ENCODE measurements at regions not wholly inside any gene's neighbourhood (a gene's known extent, or its start where the extent isn't known, plus 50 kb on each side); places are given as distances from the start of the nearest gene placed in this dataset.

DNA sequence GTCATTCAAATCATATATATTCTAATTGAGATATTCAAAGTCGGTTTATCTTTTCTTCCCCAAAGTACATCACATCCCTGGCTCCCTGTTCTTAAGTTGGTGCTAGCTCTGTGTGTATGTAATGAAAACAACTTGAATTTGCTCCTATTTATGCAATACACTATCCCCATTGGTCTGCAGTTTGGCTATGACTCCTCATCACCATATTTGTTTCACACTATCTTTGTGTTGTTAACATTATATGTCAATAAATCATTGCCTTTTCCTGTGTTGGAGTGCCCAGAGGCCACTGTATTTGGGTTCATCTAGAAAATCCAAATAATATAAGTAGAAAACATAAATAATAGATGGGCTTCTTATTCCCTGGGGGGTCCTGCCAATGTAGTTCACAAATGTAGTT lies 306.6 kb upstream of the TENM4 start:
- no peak overlapping the region for H3K27ac Mint-ChIP-seq
- no peak for DNase-seq (ENCODE audit: low spot score, unreplicated experiment)
- no peak overlapping the region for H3K4me3 Mint-ChIP-seq (ENCODE audit: low read depth)
- H3K9me3 Mint-ChIP-seq (ENCODE audit: low read depth), result peaks cover 4% of the 10 kb centered on the region
- TF ChIP-seq, protein P1, sequence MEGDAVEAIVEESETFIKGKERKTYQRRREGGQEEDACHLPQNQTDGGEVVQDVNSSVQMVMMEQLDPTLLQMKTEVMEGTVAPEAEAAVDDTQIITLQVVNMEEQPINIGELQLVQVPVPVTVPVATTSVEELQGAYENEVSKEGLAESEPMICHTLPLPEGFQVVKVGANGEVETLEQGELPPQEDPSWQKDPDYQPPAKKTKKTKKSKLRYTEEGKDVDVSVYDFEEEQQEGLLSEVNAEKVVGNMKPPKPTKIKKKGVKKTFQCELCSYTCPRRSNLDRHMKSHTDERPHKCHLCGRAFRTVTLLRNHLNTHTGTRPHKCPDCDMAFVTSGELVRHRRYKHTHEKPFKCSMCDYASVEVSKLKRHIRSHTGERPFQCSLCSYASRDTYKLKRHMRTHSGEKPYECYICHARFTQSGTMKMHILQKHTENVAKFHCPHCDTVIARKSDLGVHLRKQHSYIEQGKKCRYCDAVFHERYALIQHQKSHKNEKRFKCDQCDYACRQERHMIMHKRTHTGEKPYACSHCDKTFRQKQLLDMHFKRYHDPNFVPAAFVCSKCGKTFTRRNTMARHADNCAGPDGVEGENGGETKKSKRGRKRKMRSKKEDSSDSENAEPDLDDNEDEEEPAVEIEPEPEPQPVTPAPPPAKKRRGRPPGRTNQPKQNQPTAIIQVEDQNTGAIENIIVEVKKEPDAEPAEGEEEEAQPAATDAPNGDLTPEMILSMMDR (IDR thresholded peaks at IDR 0.05; ENCODE audit: unreplicated experiment), result no peak
- no peaks in the 10 kb centered on the region for H3K36me3 Mint-ChIP-seq (ENCODE audit: insufficient read depth)
- H3K4me1 Mint-ChIP-seq (ENCODE audit: low read depth), result no peaks in the 10 kb centered on the region
- peaks cover 3% of the 10 kb centered on the region for H3K27me3 Mint-ChIP-seq

DNA sequence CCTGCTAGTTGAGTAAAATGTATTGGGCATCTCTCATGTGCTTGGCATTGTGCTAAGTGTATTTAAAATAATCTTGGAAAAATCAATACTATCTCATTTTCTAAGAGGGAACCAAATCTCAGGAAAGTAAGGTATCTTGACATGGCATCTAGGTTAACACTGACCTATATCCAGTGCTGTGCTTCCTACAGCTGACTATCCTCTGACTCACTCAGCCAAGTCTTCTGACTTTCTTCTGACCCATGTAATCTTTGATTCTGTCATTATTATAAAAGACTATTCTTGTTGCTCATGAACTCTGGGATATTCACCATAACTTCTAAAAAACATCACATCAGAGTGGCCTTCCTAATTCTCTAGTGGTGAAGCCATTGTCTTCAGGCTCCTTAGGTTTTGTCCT lies 304.1 kb upstream of the TENM4 start:
- DNase-seq (ENCODE audit: low spot score, unreplicated experiment), result no peak
- H3K4me1 Mint-ChIP-seq (ENCODE audit: low read depth), result no peaks in the 10 kb centered on the region
- TF ChIP-seq, protein P1 (IDR thresholded peaks at IDR 0.05; ENCODE audit: unreplicated experiment), result no peak
- no peaks in the 10 kb centered on the region for H3K36me3 Mint-ChIP-seq (ENCODE audit: insufficient read depth)
- no peak overlapping the region for H3K27ac Mint-ChIP-seq
- peaks cover 4% of the 10 kb centered on the region for H3K9me3 Mint-ChIP-seq (ENCODE audit: low read depth)
- H3K4me3 Mint-ChIP-seq (ENCODE audit: low read depth), result no peak overlapping the region
- H3K27me3 Mint-ChIP-seq, result peaks cover 10% of the 10 kb centered on the region

DNA sequence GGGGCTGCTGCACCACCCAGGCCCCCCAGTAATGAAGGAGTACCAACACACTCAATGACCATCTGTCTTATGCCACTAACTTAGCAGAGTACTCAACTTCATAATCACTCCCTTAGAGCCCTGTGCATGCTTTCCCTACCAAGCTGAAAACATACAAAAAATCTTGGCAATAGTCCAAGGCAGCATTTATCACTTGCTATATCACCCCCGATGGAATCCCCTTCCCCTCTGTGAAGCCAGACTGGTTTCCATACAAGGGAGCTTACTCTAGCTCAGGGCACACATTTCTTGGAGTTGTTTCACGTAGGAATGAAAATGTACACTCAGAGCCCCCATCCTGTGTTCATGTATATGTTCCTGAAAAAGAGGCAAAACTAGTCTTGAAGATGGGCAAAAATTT lies 301.3 kb upstream of the TENM4 start:
- no peaks in the 10 kb centered on the region for H3K9me3 Mint-ChIP-seq (ENCODE audit: low read depth)
- DNase-seq (ENCODE audit: low spot score, unreplicated experiment), result no peak
- H3K36me3 Mint-ChIP-seq (ENCODE audit: insufficient read depth), result no peaks in the 10 kb centered on the region
- no peaks in the 10 kb centered on the region for H3K4me1 Mint-ChIP-seq (ENCODE audit: low read depth)
- no peak overlapping the region for H3K4me3 Mint-ChIP-seq (ENCODE audit: low read depth)
- TF ChIP-seq, protein P1 (IDR thresholded peaks at IDR 0.05; ENCODE audit: unreplicated experiment), result no peak
- H3K27me3 Mint-ChIP-seq, result peaks cover 24% of the 10 kb centered on the region
- H3K27ac Mint-ChIP-seq, result no peak overlapping the region

DNA sequence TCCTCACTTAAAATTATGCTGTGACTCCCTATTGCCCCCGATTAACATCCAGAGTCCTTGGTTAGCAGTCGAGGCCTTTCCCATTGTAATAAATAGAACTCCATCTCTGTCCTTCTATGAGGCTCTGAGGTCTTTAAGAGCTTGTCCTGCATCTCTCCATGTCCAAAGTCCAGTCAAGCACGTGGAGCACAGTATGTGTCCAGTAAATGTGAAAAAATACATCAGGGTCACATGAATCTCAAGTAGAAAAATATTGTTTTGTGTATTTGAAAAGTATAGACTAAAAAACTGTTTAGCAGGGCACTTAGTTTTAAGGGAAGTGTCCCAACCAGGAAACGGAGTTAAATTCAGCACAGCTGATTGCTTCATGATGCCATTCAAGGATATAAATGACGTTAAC lies 298.8 kb upstream of the TENM4 start:
- Mint-ChIP-seq H3K36me3 (ENCODE audit: insufficient read depth) (no peaks in the 10 kb centered on the region), H3K27me3 (peaks cover 22% of the 10 kb centered on the region), H3K27ac (no peak overlapping the region), H3K9me3 (ENCODE audit: low read depth) (no peaks in the 10 kb centered on the region), H3K4me1 (ENCODE audit: low read depth) (no peaks in the 10 kb centered on the region), H3K4me3 (ENCODE audit: low read depth) (no peak overlapping the region)
- DNase-seq (ENCODE audit: low spot score, unreplicated experiment), result no peak
- TF ChIP-seq, protein P1 (IDR thresholded peaks at IDR 0.05; ENCODE audit: unreplicated experiment), result no peak

DNA sequence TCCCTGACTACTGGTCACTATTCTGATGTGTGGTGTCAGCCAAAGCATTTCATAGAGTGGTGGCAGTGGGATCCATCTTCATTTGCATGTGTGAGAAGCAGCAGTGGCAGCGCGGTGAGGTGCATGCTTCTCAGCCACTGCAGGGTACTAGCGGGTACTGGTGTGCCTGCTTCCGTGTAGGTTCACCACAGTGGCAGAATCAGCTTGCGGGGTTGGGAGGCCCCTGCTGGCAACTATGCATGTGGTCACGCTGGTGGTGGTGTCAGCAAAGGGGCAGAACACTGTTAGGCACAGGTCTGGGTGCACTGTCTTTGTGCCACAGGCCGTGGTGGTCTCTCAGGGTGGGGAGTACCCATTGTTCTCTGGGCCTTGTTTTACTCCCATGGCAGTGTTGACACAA lies 286.4 kb upstream of the TENM4 start:
- no peak overlapping the region for H3K27ac Mint-ChIP-seq
- H3K9me3 Mint-ChIP-seq (ENCODE audit: low read depth), result no peaks in the 10 kb centered on the region
- TF ChIP-seq, protein P1 (IDR thresholded peaks at IDR 0.05; ENCODE audit: unreplicated experiment), result no peak
- no peaks in the 10 kb centered on the region for H3K36me3 Mint-ChIP-seq (ENCODE audit: insufficient read depth)
- no peak overlapping the region for H3K4me3 Mint-ChIP-seq (ENCODE audit: low read depth)
- peaks cover 4% of the 10 kb centered on the region for H3K27me3 Mint-ChIP-seq
- H3K4me1 Mint-ChIP-seq (ENCODE audit: low read depth), result peaks cover 10% of the 10 kb centered on the region
- no peak for DNase-seq (ENCODE audit: low spot score, unreplicated experiment)

Measured in progenitor cell of endocrine pancreas (in vitro differentiated cells).